Spleen (tissue), 7 donors: ENCODE measurements at regions not wholly inside any gene's neighbourhood (a gene's known extent, or its start where the extent isn't known, plus 50 kb on each side); places are given as distances from the start of the nearest gene placed in this dataset.

Source experiments
- CTCF ChIP-seq, 11 experiments: fragments of 200-600 bp in 7 of 11; fragments of 450-650 bp in 4 of 11; sonication (generic) in 4 of 11; IDR thresholded peaks in 8 of 11; conservative IDR thresholded peaks in 3 of 11; 1 replicate in 7 of 11; 2 replicates in 4 of 11; pipeline versions ENCODE4 v1.4.0 to v1.8.0; 2016 to 2021; ENCODE audit warnings: antibody characterized with exemption in 11 of 11, inconsistent platforms in 4 of 11, mild to moderate bottlenecking in 1 of 11
- POLR2A ChIP-seq, 3 donors: fragments of 450-650 bp; IDR thresholded peaks; one replicate each; pipeline ENCODE4 v1.5.1; 2017; ENCODE audit warnings: antibody characterized with exemption in 3 of 3, mild to moderate bottlenecking in 1 of 3
- donor health status: DM: no; HTN: no; CAD: no; lungs with moderate emphysema.
- donor health status: DM: no; HTN: no; CAD: no.
- donor health status: DM: no; HTN: no; CAD: no.

GRCh38 chr2:236663287-236664101, 93.9 kb downstream of the ACKR3 start:
- TF ChIP-seq CTCF (IDR thresholded peaks at IDR 0.05 in 8 of 11, conservative IDR thresholded peaks at IDR 0.05 in 3 of 11): no peak
- TF ChIP-seq POLR2A (IDR thresholded peaks at IDR 0.05): no peak
